ENCODE measurements at regions not wholly inside any gene's neighbourhood (a gene's known extent, or its start where the extent isn't known, plus 50 kb on each side); places are given as distances from the start of the nearest gene placed in this dataset.

DNA sequence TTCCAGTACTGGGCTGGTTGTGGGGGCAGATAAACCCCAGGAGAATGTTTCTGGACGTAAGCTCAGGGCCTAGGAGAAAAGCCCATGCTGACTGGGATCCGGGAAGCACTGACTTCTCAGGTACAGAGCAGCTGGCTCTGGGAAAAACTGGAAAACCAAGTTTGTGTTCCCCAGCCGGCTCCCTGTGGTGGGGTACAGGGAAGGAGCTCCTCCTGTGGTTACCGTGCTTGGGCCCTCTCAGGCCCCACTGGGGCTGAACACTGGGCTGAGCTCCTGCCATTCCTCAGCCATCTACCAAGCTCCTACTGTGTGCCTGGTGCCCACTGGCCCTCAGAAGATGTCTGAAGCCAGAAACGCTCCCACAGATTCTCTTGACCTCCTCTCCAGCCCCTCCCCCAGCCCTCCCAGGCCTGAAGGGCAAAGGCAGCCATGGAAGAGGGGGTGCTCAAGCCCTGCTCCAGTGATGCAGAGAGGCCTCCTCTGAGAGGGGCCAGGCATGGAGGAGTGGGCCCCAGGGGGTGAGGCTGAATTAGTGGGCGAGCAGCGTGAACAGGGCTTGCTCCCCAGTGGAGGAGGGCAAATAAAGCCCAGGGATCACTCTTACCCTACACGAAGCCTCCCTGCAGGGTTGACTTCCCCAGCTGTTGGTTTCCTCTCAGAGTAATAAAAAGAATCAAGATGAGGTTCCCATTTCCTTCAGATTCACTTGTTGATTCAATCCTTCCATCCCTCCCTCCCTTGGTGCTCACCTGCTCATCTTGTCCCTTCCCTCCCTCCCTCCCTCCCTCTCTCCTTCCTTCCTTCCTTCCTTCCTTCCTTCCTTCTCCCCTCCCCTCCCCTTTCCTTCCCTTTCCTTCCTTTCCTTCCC, 100.0 kb downstream of the VEGFA start:
- WGBS, 2 donors: 91 to 97% methylated on average over 4 to 6 of the region's 8 CpGs
- no peaks in the 10 kb centered on the region for H3K36me3 ChIP-seq
- H3K27ac ChIP-seq: no peak overlapping the region
- TF ChIP-seq POLR2A (IDR thresholded peaks at IDR 0.05) (no peak), CTCF (IDR thresholded peaks at IDR 0.05) (no peak)
- H3K27me3 ChIP-seq: peaks cover 0 to 33% (median 0%) of the 10 kb centered on the region in 4 donors
- intact Hi-C loops (cut with DNase I): no loop called here
- no peaks in the 10 kb centered on the region for H3K9me3 ChIP-seq
- H3K4me3 ChIP-seq: no peak overlapping the region
- no peak for DNase-seq
- no peaks in the 10 kb centered on the region for H3K4me1 ChIP-seq

- Histone ChIP-seq H3K9me3 (no peaks in the 10 kb centered on the region), H3K27me3 (peaks cover 0 to 42% (median 0%) of the 10 kb centered on the region in 4 donors), H3K4me1 (no peaks in the 10 kb centered on the region), H3K4me3 (no peak overlapping the region), H3K27ac (no peak overlapping the region), H3K36me3 (no peaks in the 10 kb centered on the region)
- intact Hi-C loops (cut with DNase I): no loop called here
- TF ChIP-seq POLR2A (IDR thresholded peaks at IDR 0.05): no peak
- TF ChIP-seq CTCF (IDR thresholded peaks at IDR 0.05): no peak
- DNase-seq: no peak
- WGBS, 2 donors: 71 to 80% methylated on average over 4 to 5 of the region's 12 CpGs
These were observed 99.2 kb downstream of the VEGFA start for GRCh38 chr6:43869079-43869710.

- H3K4me1 ChIP-seq: no peaks in the 10 kb centered on the region
- no peak overlapping the region for H3K4me3 ChIP-seq
- no peaks in the 10 kb centered on the region for H3K36me3 ChIP-seq
- no peaks in the 10 kb centered on the region for H3K9me3 ChIP-seq
- TF ChIP-seq CTCF (IDR thresholded peaks at IDR 0.05) (no peak), POLR2A (IDR thresholded peaks at IDR 0.05) (no peak)
- intact Hi-C loops (cut with DNase I): no loop called here
- H3K27me3 ChIP-seq: peaks cover 0 to 45% (median 0%) of the 10 kb centered on the region in 4 donors
- no peak for DNase-seq
- 92 to 96% methylated on average over 5 of the region's 6 CpGs for WGBS, 2 donors
- no peak overlapping the region for H3K27ac ChIP-seq
These were observed 98.5 kb downstream of the VEGFA start for GRCh38 chr6:43868467-43868866.

DNA sequence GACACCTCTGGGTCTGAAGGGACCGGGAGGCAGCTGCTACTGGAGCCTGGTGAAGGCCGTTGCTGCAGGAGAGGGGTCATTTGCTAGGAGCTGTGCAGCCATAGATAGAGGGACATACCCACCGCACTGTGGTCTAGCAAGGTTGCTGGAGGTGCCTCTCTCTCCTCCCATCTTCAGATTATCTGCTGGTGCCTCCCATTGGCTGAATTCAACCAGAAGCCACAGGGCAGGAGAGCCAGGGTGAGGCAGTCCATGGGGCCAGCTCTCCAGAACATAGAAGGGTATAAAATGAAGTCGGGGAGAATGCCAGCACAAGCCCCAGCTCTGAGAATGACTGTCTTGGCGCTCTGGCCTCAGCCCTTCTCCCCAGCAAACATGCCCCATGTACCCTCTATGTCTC, 98.0 kb downstream of the VEGFA start:
- Histone ChIP-seq H3K9me3 (no peaks in the 10 kb centered on the region), H3K4me3 (no peak overlapping the region), H3K27ac (no peak overlapping the region), H3K36me3 (no peaks in the 10 kb centered on the region), H3K4me1 (no peaks in the 10 kb centered on the region), H3K27me3 (peaks cover 0 to 45% (median 0%) of the 10 kb centered on the region in 4 donors)
- intact Hi-C loops (cut with DNase I): no loop called here
- TF ChIP-seq CTCF (IDR thresholded peaks at IDR 0.05) (no peak), POLR2A (IDR thresholded peaks at IDR 0.05) (no peak)
- no peak for DNase-seq
- 92 to 100% methylated on average over 3 of the region's 5 CpGs for WGBS, 2 donors

- peaks cover 0 to 42% (median 0%) of the 10 kb centered on the region in 4 donors for H3K27me3 ChIP-seq
- H3K4me1 ChIP-seq: no peaks in the 10 kb centered on the region
- H3K36me3 ChIP-seq: no peaks in the 10 kb centered on the region
- intact Hi-C loops (cut with DNase I): no loop called here
- no peak for DNase-seq
- H3K9me3 ChIP-seq: no peaks in the 10 kb centered on the region
- TF ChIP-seq CTCF (IDR thresholded peaks at IDR 0.05): no peak
- TF ChIP-seq POLR2A (IDR thresholded peaks at IDR 0.05): no peak
- WGBS, 2 donors: 34 to 93% methylated on average over 2 to 3 of the region's 4 CpGs
- no peak overlapping the region for H3K4me3 ChIP-seq
- H3K27ac ChIP-seq: no peak overlapping the region
These were observed 97.2 kb downstream of the VEGFA start for GRCh38 chr6:43867246-43867645.

Measured in esophagus squamous epithelium (tissue), 5 donors.